ENCODE measurements at regions not wholly inside any gene's neighbourhood (a gene's known extent, or its start where the extent isn't known, plus 50 kb on each side); places are given as distances from the start of the nearest gene placed in this dataset.

DNA sequence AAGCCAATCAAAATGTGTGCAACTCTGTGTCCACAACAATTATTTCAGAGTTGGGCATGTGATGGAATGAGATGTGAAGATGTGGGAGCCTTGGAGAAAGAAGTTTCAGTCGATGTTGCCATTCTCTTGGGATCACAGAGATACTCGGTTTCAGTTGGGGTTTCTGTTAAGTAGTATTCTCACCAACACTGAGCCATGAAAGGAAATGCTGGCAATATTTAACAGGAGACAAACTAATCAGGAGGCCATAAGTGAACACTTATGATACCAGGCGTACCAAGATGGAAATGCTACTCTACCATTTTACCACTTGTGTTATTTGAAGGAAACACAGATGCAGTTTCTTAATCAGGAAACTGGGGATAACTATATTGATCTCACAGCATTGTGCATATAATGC, 53.3 kb upstream of the NUDT7 start:
- TF ChIP-seq FOXP2 (optimal IDR thresholded peaks at IDR 0.05; ENCODE audit: borderline replicate concordance, extremely low read depth, extremely low read length, insufficient read depth) (no peak), POLR2AphosphoS5 (IDR thresholded peaks at IDR 0.05; ENCODE audit: low read depth, low read length) (no peak), TAF1 (IDR thresholded peaks at IDR 0.05; ENCODE audit: borderline replicate concordance, insufficient read depth, low read length) (no peak)
